ENCODE measurements at regions not wholly inside any gene's neighbourhood (a gene's known extent, or its start where the extent isn't known, plus 50 kb on each side); places are given as distances from the start of the nearest gene placed in this dataset.

DNA sequence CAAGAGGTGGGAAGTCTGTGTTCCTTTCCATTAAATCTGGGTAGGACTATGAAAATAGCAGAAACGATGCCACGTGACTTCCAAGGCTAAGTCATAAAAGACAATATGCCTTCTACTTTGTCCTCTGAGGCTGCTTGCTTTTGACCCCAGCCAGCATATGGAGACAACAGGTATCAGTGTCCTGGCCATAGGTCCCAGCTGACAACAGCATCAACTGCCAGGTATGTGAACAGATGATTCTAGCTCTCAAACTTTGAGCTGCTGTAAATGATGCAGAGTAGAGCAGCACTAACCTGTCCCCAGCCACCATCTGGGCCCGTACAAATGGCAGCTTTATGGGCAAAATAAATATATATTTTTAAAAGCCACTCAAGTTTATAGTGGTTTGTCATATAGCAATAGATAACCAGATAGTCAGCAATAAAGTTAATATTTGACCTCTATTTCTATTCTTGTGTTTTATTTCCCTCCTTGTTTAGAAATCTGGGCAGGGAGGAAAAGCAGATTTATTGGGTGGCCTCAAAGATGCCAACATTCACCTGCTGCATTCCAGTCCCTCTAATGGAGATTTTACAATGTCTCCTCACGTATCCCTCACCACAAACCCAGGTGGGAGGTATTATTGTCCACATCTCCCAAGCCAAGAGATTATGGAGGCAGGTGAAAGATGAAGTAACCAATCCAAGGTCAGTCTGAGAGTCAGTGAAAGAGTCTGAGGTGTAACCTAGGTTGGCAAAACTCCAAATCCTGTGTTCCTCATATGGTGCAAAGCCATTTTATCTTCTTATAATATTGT is 209.6 kb upstream of the LARGE1 start:
- TF ChIP-seq, protein P1, sequence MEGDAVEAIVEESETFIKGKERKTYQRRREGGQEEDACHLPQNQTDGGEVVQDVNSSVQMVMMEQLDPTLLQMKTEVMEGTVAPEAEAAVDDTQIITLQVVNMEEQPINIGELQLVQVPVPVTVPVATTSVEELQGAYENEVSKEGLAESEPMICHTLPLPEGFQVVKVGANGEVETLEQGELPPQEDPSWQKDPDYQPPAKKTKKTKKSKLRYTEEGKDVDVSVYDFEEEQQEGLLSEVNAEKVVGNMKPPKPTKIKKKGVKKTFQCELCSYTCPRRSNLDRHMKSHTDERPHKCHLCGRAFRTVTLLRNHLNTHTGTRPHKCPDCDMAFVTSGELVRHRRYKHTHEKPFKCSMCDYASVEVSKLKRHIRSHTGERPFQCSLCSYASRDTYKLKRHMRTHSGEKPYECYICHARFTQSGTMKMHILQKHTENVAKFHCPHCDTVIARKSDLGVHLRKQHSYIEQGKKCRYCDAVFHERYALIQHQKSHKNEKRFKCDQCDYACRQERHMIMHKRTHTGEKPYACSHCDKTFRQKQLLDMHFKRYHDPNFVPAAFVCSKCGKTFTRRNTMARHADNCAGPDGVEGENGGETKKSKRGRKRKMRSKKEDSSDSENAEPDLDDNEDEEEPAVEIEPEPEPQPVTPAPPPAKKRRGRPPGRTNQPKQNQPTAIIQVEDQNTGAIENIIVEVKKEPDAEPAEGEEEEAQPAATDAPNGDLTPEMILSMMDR (IDR thresholded peaks at IDR 0.05): no peak
- TF ChIP-seq EP300 (IDR thresholded peaks at IDR 0.05): no peak

All from upper lobe of left lung (tissue), 4 donors.